ENCODE measurements at regions not wholly inside any gene's neighbourhood (a gene's known extent, or its start where the extent isn't known, plus 50 kb on each side); places are given as distances from the start of the nearest gene placed in this dataset.

DNA sequence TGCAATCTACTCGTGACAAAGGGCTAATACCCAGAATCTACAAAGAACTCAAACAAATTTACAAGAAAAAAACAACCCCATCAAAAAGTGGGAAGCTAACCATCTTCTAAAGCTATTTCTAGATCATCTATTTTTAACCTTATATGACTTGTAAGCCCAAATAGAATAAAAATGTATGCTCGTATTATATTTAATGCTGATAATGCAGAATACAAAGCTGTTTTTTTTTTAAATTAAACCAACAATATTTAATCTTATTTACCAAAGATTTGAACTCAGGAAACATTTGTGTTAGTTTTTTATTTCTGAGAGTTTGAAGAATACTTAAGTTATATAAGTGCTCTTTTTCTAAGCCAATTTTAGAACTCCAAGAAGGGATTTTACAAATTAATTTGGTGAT lies 652.1 kb downstream of the LRRC70 start:
- no peak for TF ChIP-seq BRCA1 (IDR thresholded peaks at IDR 0.05; ENCODE audit: low read depth, low read length)
- TF ChIP-seq, protein P1, sequence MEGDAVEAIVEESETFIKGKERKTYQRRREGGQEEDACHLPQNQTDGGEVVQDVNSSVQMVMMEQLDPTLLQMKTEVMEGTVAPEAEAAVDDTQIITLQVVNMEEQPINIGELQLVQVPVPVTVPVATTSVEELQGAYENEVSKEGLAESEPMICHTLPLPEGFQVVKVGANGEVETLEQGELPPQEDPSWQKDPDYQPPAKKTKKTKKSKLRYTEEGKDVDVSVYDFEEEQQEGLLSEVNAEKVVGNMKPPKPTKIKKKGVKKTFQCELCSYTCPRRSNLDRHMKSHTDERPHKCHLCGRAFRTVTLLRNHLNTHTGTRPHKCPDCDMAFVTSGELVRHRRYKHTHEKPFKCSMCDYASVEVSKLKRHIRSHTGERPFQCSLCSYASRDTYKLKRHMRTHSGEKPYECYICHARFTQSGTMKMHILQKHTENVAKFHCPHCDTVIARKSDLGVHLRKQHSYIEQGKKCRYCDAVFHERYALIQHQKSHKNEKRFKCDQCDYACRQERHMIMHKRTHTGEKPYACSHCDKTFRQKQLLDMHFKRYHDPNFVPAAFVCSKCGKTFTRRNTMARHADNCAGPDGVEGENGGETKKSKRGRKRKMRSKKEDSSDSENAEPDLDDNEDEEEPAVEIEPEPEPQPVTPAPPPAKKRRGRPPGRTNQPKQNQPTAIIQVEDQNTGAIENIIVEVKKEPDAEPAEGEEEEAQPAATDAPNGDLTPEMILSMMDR (IDR thresholded peaks at IDR 0.05 in 2 of 3, conservative IDR thresholded peaks at IDR 0.05 in 1 of 3; ENCODE audit: control insufficient read depth in 2 of 3, extremely low read depth in 1 of 3, insufficient read depth in 1 of 3, low read depth in 3 of 3, low read length in 3 of 3), result no peak
- TF ChIP-seq E2F4 (IDR thresholded peaks at IDR 0.05; ENCODE audit: low read depth, low read length), result no peak
- no peak for TF ChIP-seq POLR2AphosphoS5 (IDR thresholded peaks at IDR 0.05; ENCODE audit: low read length)
- TF ChIP-seq POLR2A (IDR thresholded peaks at IDR 0.05; ENCODE audit: low read depth, low read length), result no peak
- TF ChIP-seq CREB1 (IDR thresholded peaks at IDR 0.05; ENCODE audit: low read depth), result no peak
- TF ChIP-seq KLF5 (IDR thresholded peaks at IDR 0.05; ENCODE audit: partially characterized antibody), result no peak
- TF ChIP-seq MEF2A (IDR thresholded peaks at IDR 0.05; ENCODE audit: insufficient read depth, low read depth, low read length), result no peak
- TF ChIP-seq MYC (IDR thresholded peaks at IDR 0.05; ENCODE audit: insufficient read depth, insufficient read length, insufficient replicate concordance, low read length, severe bottlenecking), result no peak
- TF ChIP-seq KDM1A (IDR thresholded peaks at IDR 0.05; ENCODE audit: borderline replicate concordance), result no peak
- no peak for TF ChIP-seq SIN3A (IDR thresholded peaks at IDR 0.05; ENCODE audit: low read depth, low read length)
- TF ChIP-seq ZBTB40 (IDR thresholded peaks at IDR 0.05; ENCODE audit: borderline replicate concordance), result no peak
- TF ChIP-seq CBFB (IDR thresholded peaks at IDR 0.05; ENCODE audit: low read depth), result no peak

Data from GM12878 (cell line).